ENCODE measurements at regions not wholly inside any gene's neighbourhood (a gene's known extent, or its start where the extent isn't known, plus 50 kb on each side); places are given as distances from the start of the nearest gene placed in this dataset.

DNA sequence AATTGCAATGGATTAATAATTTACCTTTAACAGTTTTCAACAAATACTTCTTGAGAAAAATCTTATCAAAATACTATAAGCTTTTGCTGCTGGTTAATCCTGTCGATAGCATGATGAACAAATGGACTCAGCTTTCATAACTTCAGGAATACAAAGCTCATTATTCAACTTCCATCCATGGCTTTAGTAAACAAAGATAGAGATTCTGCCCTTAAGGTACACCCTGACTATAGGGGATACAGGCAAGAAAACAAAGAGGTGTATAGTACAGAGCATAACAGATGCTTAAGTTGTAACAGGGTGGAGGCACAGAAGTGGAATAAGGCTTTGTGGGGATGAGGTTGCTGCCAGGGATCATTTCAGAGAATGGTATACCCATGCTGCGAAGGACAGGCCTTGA, 57.0 kb upstream of the FOXN2 start:
- TF ChIP-seq POLR2AphosphoS5 (IDR thresholded peaks at IDR 0.05) (no peak), EP300 (IDR thresholded peaks at IDR 0.05) (no peak)

Data from sigmoid colon (tissue), 4 donors.